ENCODE measurements at regions not wholly inside any gene's neighbourhood (a gene's known extent, or its start where the extent isn't known, plus 50 kb on each side); places are given as distances from the start of the nearest gene placed in this dataset.

DNA sequence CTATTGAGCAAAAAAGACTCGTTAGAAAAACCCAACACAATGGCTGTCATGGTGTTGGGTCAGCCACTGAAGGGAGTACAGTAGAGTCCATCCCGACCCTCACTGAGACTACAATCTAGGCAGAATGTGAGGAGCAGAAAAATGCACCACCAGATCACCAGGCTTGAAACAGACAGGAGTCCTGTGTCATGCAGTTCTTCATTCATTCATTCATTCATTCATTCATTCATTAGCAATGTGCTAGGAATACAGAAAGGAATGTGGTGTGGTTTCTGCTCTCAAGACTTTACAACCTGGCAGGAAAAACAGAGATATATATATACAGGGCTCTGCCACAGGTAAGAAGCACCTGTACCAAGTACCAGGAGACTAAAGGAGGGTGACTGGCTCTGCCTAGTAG is 392.3 kb downstream of the OMA1 start:
- ATAC-seq (no peak), DNase-seq (ENCODE audit: low spot score) (no peak)

DNA sequence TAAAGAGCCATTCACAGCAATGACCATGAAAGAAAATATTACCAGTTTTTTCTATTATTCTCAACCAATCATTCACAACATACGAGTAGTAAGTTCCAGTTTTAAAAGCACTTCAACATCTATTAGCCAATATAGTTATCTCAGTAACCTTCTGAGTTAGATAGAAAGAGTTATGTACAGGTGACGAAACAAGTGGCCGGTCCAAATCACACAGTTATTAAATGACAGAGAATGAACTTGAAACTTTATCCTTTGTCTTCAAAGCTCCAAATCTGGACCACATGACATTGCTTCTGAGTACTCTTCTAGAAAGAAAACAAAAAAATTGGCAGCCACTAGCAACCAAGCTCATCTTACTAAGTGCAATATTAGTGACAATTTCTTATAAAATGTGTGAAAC is 393.8 kb downstream of the OMA1 start:
- DNase-seq (ENCODE audit: low spot score) (no peak), ATAC-seq (peak; percentile 64)

DNA sequence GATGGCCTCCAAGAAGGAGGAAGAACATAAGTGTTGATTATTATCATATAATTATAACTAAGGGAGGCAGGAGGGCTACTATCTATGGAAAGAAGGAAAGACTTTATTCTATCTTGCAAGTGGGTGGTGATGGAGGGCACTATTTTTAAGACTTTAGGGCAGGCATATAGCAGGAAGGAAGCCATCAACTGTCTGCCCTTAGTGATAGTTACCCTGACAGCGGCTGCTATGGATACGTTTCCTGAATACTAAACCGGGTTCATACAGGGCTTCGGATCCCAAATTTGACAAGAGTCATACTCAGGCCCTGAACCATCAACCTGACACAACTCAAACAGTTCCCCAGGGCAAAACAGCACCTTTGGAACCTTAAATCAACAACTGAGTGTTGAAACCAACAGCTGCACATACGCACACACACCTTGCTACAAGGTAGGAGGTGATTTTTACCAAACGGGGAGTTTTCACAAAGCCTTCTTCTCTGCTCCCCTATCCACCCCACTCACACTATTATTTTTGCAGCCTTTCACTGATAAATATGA is 397.2 kb downstream of the OMA1 start:
- DNase-seq (ENCODE audit: low spot score) (peak; percentile 54), ATAC-seq (peak; percentile 82)

DNA sequence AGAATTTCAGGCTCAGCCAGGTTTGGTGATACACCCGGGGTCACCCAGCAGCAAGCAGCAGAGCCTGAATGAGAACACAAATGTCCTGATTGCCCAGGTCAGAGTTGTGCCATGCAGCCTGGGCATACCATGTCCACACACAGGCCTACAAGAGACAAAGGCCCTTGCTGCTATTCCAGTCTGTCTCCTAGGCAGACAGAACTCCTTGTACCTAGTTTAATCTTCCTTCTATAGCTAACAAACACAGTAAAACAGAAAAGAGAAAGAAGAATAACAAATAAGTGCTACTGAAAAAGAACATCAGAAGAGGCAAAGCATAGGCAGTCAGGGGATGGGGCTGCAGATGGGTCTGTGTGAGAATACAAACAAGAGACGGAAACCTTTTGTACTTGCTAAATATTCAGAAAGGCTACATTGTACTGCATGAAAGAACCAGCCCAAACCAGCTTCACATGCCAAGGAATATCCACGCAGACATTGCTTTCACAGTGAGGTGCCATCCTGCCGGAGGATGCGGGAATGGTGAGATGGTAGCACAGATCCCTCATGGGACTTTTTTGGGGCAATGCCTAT is 401.7 kb downstream of the OMA1 start:
- ATAC-seq (peak; percentile 16), DNase-seq (ENCODE audit: low spot score) (no peak)

DNA sequence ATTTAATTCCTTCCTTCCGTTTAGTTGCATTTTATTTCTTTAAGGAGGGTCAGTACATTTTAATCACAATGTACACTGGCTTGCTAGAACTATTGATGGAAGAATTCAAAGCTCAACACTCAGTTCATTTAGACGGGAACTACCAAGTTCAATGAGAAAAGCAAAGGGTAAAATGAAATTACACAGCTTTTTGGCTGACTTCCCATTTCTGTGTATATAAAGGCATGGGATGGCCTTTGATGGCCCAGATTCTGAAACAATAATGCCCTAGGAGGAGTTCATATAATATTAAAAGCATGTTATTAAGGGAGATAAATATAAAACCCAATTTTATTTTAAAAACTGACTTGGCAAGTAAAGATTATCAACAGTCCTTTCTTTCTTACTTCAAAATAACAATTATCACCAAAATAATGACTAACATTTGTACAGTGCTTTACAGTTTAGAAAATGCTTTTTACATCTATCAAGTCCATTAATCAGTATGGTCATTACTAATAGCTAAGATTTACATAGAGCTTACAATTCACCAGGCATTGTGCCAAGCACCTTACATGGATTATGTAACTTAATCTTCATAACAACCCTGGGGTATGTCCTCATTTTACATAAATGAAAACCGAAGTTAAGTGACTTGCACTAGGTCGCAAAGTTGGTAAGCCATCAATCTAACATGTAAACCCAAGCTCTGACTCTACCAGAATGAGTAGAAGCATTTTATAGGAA is 402.4 kb downstream of the OMA1 start:
- no peak for DNase-seq (ENCODE audit: low spot score)
- ATAC-seq: peak; percentile 71

DNA sequence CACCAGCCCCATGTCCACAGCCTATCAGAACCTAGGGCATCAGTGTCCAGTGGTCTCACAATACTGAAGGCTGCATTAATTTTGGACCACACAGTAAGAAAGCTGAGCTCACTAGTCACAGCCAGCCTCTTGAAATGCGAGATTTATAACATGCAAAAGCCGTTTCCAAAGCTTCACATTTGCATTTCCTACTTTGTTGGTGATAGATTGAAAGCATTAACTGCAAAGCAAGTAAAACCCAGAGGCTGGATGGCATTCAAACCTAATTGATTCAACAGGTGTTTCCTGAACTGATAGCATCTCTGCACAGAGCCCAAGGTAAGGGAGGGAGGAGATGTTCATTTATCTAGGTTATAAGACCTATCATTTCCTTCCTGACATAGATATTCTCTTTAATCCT is 410.1 kb downstream of the OMA1 start:
- DNase-seq (ENCODE audit: low spot score) (no peak), ATAC-seq (no peak)

DNA sequence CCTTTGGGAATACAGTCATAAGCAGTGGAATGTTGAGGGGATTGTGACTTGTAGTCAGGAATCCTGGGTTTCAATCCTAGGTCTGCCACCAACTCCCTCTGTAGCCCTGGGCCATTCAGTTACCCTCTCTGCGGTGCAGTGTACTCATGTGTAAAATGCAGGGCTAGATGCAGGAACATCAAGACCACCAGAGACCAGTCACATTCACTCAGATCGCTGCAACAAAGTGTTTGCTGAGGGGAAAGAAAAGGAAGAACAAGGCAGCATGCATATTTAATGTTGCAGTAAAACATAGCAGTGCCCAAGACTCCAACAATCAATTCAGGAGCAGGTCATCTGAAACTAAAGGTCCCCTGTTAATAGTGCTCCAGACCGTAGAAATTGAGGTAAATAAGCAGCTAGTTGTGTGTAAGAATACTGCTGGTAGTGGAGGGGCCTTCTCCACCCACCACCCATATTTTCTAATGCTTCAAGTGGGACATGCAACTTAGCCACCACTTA is 410.7 kb downstream of the OMA1 start:
- no peak for DNase-seq (ENCODE audit: low spot score)
- no peak for ATAC-seq

DNA sequence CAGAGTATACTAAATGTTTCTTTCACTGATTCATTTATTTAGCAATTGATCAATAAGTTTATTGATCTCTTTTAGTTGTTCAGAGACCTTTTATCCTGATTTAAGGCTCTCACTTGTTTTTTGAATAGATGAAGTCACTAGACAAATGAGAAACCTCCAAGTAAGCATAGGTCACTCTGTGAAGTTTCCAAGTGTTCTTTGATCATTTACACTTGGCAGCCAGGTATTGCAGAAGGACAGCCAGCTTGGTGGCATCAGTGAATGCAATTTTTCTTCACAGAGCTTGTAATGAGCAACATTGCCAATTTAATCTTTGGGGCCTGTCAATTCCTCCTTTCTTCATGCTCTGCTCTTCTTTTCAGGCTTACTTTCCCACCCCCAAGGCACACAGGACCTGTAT is 413.0 kb downstream of the OMA1 start:
- ATAC-seq (peak; percentile 80), DNase-seq (ENCODE audit: low spot score) (no peak)

DNA sequence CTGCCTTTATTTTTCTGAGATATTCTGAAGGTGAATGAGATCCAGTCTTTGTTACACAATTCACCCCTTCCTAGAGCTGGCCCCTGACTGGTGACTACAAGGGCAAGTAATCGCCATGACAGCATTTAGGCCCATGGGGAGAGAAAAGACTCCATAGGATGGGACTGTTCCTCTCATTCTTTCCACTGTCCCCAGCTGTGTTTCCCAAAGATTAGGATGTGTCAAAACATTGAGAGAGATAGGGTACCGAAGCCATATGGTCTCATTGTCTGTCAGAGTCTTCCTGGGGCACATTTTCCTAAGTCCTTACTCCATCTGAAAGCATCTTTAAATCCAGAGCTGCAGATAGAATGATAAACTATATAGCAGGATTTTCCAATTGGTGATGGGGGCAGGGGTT is 423.5 kb downstream of the OMA1 start:
- no peak for DNase-seq (ENCODE audit: low spot score)
- no peak for ATAC-seq

DNA sequence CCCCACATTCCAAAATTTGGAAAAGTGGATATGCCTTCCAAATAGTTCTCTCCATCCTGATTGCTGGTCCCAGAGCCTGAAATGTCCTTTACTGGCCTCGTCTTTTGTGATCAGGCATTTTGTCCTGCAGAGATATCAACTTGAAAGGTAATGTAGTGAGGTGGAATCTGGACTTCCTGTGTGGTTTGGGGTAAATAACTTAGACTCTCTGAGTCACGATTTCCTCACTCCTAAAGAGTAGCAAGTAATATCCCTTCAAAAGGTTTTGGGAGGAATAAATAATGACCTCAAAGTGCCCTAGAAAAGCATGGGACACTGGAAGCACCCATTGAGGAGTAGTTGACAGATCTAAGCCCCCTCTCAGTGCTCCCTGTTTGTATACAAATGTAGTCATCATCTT is 426.6 kb downstream of the OMA1 start:
- DNase-seq (ENCODE audit: low spot score): no peak
- no peak for ATAC-seq

DNA sequence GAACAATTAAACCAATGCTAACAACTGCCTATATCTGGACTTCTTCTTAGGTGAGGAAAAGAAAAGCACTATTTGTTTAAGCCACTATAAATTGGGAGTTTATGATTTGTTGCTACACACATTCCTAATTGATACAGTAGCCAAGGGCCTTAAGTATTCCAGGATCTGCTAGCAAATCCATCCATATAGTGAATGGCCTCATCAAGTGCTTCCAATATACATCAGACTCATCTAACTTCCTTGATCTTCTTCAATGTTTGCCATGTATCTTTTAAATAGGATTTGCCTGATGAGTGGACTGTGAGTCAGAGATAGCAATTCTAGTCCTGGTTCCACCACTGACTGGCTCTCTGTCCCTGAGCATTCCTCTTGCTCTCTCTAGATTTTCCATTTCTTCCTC is 430.2 kb downstream of the OMA1 start:
- ATAC-seq: no peak

DNA sequence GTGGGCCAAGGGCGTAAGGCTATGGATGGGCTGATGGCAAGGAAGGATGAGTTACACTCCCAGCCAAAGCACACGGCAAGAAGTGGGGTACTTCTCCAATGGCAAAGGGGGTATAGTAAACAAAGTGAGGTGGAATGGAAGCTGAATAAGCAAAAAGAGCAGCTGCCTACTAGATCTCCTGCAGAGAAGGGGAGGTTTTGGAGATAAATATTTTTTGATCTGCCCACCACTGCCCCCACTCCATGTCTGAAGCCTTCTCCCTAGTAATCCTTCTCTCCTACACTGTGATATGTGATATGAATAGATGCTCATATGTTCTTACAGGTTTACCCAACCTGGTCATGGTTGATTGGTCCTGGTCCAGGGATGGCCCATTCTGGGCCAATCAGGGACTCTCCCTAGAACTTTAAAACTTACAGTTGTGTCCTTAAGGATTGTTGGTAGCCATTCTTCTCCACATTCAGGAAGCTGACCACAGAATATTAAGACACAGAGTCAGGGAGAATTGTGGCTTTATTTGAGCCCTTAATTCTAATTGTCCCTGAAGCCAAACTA is 436.8 kb downstream of the OMA1 start:
- ATAC-seq (no peak), DNase-seq (ENCODE audit: low spot score) (no peak)

More for the DNA sequence above, 430.2 kb downstream of the OMA1 start:
- DNase-seq (ENCODE audit: low spot score): no peak

DNA sequence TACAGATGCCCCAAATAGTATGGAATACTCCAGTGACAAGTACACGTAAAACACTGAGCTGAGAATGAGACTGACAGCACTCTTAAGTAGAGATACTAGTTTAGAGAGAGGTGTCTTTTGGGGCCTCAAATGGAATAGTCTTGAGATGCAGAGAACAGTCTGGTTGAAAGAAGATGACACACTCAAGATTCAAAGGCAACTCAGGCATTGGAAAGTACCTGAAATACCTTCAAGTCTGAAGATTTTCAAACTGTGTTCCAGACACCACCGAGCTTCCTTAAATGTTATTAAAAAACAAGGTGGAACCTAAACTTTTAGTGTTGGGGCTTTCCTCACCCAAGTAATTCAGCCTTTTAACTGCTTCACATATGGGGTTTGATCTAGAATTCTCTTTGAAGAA is 437.7 kb downstream of the OMA1 start:
- DNase-seq (ENCODE audit: low spot score) (no peak), ATAC-seq (no peak)

DNA sequence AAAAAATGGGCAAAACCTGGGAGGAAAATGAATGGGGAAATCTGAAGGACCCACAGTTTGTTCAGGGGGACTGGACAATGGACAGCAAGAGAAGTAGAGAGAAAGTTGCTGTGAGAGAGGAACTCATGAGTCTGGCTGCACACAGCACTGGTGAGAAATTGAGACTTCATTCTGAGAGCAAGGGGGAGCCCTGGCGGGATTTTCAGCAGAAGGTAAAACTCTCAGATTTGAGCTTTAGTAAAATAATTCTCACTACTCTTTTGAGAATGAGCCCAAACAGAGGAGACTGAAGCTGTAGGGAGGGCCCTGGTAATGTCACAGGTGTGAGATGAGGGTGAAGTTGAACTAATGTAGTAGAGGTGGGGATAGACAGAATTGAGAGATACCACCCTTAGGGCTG is 438.6 kb downstream of the OMA1 start:
- DNase-seq (ENCODE audit: low spot score) (no peak), ATAC-seq (no peak)

DNA sequence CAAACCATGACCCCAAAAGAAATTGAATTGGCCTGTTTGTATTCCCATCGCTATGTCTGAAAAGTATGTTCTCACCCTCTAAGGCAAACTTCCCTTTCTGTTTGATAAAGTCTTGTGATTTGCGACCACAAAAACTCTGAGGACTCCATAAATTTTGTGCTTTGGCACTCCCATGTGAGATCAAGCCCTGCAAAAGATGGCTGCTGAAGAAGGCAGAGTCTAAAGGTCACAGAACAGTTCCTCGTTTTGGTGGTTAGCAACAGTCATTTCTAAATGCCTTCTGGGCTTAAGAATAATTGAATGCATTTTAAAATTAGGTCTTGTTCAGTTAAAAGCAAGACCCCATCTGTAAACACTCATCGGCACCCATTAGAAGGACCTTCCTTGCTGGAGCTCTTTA is 441.6 kb downstream of the OMA1 start:
- no peak for ATAC-seq
- DNase-seq (ENCODE audit: low spot score): no peak

DNA sequence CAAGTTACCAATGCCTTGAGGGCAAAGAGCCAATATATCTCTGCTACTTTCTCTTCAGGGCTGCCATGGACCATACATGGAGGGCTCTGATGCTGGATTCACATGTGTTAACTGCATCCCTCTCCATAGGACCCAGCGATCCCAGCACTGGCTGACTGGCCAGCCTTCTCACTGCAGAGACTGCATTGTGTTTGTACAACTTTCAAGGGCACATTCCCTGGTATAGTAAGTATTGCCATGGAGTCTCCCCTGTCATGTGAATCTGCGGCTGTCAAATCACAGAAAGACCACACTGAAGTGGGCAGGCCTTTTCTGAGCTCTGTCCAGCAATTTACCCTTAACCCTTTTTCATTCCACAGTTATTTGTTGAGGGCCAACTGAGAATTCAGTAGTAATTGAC is 449.8 kb downstream of the OMA1 start:
- ATAC-seq (no peak), DNase-seq (ENCODE audit: low spot score) (no peak)

DNA sequence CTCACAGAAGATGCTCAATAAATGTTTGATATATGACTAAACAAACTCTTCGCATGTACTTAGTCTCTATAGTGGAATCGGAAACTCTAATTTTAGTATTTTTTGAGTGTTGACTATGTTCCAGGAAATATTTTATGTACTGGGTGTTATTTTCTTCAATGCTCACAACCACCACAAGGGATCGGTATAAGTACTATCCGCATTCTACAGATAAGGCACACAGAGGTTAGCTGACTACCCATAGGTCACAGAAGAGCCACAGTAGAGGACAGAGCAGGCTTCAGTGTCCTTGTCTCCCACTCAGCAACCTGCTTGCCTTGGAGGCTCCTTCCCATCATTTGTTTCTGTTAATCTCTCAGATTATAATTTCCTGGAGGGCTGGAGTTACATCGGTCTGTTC is 451.3 kb downstream of the OMA1 start:
- DNase-seq (ENCODE audit: low spot score): no peak
- ATAC-seq: no peak

DNA sequence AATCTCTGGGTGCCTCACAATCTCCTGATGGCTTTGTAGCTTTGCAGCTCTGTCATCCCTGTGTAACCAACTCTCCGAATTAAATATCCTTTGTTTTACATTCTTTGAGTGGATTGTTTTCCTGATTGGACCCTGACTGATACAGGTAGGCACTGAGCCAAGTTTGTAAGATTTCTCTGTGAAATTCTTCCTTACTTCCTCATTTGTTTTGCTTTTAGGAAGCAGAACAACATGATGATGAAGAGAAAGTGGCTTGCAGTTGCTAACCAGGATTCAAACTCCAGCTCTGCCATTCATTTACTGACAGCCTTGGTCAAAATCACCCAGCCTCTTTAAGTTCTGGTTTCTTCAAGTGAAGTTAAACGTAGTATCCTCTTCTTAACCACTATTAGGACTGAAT is 452.3 kb downstream of the OMA1 start:
- ATAC-seq (no peak), DNase-seq (ENCODE audit: low spot score) (no peak)

DNA sequence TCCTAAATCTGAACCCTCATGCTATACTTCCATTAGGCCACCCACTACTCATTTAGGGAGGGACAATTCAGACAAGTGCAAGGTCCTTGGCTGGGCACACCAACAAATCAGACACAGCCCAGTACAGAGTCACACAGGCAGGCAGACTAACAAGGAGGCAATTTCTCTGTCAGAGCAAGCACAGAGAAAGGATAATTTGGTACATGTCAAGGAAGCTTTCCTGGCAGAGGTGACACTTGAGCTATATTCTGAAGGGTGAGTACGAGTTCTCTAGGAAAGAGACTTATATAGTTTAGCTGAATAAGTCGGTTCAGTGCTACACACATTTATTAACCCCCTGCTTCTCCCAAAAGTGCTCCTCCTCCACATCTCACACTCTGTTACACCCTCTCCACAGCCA is 455.9 kb downstream of the OMA1 start:
- DNase-seq (ENCODE audit: low spot score) (no peak), ATAC-seq (no peak)

DNA sequence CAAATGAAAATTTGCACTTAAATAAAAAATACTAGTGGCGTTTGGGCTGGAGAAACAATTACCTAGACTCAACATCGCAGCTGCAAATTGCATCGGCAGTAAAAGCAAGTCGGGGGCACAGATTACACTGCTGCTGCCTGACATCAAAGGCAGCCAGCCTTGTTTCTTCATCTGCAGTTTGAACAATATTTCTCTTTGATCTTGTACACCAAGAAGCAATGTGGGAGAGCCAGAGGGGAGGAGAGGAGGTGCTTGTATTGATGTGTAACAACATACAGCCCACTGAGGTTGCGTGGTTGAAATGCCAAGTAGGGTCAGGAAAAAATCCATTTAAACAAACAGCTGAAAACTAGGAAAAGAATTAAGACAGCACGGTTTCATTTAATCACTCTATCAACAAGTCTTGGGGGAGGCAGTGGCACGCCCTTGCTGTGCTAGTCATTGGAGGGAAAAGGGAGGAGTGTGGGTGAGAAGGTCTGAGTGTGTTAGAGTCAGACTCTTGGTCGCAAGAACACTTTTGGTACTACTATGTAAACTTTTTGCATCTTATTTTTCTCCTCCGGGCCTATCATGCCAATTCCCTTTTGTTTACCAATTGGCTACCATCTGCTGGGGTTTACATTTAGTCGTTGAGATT is 456.5 kb downstream of the OMA1 start:
- no peak for ATAC-seq
- no peak for DNase-seq (ENCODE audit: low spot score)

DNA sequence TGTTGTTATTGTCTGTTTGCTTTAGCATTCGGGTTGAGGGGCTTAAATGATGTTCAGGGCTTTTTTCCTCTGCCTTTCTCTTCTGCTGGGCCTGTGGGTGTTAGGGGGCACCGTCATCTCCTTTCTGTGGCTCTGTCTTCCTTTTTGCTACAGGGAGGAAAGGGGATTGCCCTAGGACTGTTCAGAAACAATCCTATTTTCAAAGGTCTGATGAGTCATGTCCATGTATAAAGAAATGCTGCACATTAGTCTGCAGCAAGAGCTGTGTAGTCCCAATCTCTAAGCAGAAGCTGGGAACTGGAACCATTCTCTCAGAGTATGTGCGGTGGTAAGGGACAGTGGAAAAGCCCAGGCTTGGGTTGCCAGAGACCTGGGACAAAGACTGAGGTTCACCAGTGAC is 462.3 kb downstream of the OMA1 start:
- DNase-seq (ENCODE audit: low spot score) (no peak), ATAC-seq (no peak)

DNA sequence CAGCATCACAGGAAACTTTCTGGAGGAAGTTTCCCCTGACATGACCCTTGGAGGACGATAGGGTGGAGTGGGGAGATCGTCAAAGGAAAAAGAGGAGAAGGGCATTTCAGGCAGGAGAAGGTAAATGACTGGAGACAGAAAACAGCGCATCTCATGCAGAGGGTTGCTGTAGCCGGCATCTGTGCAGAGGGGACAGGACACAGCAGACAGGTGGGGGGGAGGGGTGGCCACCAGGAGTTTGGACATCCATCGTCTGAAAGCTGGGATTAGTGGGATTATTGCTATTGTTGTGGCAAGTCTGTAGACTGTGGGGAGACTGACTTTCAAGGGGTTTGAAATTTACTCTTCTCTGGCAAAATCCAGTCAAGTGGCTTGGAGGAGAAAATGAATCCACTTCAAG is 463.9 kb downstream of the OMA1 start:
- DNase-seq (ENCODE audit: low spot score) (no peak), ATAC-seq (no peak)
